ENCODE measurements at regions not wholly inside any gene's neighbourhood (a gene's known extent, or its start where the extent isn't known, plus 50 kb on each side); places are given as distances from the start of the nearest gene placed in this dataset.
A peak's percentile ranks its signal among the peaks of the same experiment; 100 is the strongest.

DNA sequence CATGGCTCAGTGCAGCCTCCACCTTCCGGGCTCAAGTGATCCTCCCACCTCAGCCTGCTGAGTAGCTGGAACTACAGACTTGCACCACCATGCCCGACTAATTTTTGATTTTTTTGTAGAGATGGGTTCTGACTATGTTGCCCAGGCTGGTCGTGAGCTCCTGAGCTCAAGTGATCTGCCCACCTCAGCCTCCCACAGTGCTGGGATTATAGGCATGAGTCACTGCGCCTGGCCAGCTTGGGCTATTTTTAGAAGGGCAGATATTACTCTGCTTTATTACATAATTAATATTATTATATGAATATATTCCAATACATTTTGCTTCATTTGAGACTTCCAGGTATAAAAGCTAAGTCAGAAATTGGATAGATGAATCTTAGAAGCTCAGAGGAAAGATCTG is 143.7 kb upstream of the ANK2 start:
- no peak for TF ChIP-seq CTCF (conservative IDR thresholded peaks at IDR 0.05; ENCODE audit: low read depth, low read length)
- no peak overlapping the region for H3K4me3 ChIP-seq (ENCODE audit: low read length)
- no peak for DNase-seq (ENCODE audit: low read depth)

DNA sequence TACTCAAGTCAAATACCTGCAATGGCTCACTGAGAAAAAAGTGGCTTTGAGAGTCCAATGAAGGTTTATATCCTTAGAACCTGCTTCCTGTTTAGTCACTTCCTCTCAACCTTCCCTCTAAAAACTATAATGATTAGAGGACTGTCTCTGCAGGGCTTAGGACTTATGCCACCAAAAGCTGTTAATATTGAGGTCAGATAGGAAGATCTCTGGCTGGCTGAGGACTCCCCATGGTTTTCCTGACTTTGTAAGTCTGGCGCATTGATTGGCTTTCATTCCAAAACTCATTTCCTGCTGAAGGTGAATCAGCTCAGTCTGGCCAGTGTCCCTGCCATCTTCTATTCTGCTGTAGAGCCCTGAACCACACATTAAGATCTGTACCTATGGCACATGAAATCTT is 140.9 kb upstream of the ANK2 start:
- DNase-seq (ENCODE audit: low read depth), result no peak
- no peak for TF ChIP-seq CTCF (conservative IDR thresholded peaks at IDR 0.05; ENCODE audit: low read depth, low read length)

DNA sequence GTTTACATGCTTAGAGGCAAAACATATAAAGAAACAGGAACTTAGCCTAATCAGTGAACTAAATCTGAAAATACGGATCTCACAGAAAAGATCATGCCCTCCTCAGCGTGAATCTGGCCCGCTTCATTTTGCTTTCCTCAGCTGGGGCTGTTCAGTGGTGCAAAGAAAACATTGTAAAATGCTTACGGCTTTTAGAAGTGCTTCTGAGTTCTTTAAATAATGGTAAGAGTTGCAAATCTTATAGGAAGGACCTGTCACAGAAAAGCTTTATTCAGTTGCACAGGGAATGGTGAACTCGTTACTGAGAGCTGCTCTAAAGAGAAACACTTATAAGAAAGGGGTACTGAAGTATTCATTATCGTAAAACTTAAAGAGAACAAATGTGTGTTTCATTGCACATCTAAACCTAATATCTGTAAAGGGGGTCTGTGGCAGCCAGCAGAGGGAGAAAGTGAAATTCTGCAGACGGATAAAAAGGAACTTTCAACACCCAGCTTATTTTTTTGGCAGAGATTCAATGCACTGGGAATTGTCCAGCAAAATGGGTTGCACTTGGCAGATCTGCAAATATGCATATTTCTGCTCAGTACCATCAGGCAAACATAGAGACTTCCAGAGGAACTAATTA is 139.2 kb upstream of the ANK2 start:
- peak; percentile 58 for DNase-seq (ENCODE audit: low read depth)
- TF ChIP-seq CTCF (conservative IDR thresholded peaks at IDR 0.05; ENCODE audit: low read depth, low read length), result peak; percentile 43
- H3K4me3 ChIP-seq (ENCODE audit: low read length), result peak overlapping the region; percentile 19

More for the DNA sequence above, 140.9 kb upstream of the ANK2 start:
- H3K4me3 ChIP-seq (ENCODE audit: low read length), result no peak overlapping the region

- H3K4me3 ChIP-seq (ENCODE audit: low read length), result no peak overlapping the region
- no peak for TF ChIP-seq CTCF (conservative IDR thresholded peaks at IDR 0.05; ENCODE audit: low read depth, low read length)
- DNase-seq (ENCODE audit: low read depth), result no peak
These were observed 132.6 kb upstream of the ANK2 start for GRCh38 chr4:112916868-112917267.

DNA sequence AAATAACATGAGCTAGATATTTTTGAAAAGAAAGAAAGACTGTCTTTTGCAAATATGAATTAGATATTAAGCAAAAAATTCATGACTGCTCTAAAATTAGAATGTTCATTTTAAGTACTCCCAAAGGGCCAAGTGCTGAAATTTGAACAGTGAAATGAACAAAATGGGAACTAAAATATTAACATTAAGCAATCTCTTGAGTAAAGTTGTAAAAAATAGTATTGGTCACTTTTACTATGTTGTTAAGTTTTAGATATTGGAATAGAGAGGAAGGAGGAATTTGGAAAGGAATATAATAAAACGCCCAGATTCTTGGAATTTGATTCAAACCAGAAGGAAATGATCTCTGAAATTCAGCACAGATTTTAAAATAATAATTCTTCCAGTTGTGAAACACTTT is 125.9 kb upstream of the ANK2 start:
- no peak overlapping the region for H3K4me3 ChIP-seq (ENCODE audit: low read length)
- TF ChIP-seq CTCF (conservative IDR thresholded peaks at IDR 0.05; ENCODE audit: low read depth, low read length), result no peak
- DNase-seq (ENCODE audit: low read depth), result no peak

GRCh38 chr4:112926819-112927218 is 122.6 kb upstream of the ANK2 start:
- no peak for TF ChIP-seq CTCF (conservative IDR thresholded peaks at IDR 0.05; ENCODE audit: low read depth, low read length)
- no peak for DNase-seq (ENCODE audit: low read depth)
- no peak overlapping the region for H3K4me3 ChIP-seq (ENCODE audit: low read length)

DNA sequence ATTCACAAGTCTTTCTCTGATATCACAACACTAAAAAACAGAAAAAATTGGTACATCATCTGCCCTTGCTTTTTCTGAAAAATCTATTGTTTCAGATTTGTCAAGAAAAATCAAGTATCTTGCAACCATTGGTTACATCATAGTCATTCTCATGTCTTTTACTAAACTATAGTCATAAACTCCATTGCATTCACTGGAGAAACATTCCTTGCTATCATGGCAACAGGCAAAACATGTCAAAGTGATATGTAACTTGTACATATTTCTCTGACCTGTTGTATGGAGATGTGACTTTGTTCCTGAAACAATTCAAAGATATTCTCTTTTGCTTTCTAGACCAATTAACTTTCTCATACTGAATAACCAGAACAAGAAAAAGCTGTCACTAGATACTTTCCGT is 121.9 kb upstream of the ANK2 start:
- no peak for DNase-seq (ENCODE audit: low read depth)
- H3K4me3 ChIP-seq (ENCODE audit: low read length), result no peak overlapping the region
- TF ChIP-seq CTCF (conservative IDR thresholded peaks at IDR 0.05; ENCODE audit: low read depth, low read length), result no peak

Measured in retinal pigment epithelial cell (primary cell).